NCI-H748 (cell line): ENCODE measurements at regions not wholly inside any gene's neighbourhood (a gene's known extent, or its start where the extent isn't known, plus 50 kb on each side); places are given as distances from the start of the nearest gene placed in this dataset.

ENCODE experiments used
- DNase-seq: peaks from one replicate; lab custom pipeline; 2025; ENCODE audit not compliant: unreplicated experiment; lab: John Stamatoyannopoulos, UW

- peak; percentile 29 for DNase-seq
Observed at GRCh38 chr6:93575495-93576267, 156.3 kb upstream of the EPHA7 start.

GRCh38 chr6:93574299-93574698, 154.9 kb upstream of the EPHA7 start:
- no peak for DNase-seq

GRCh38 chr6:93571346-93571745, 152.0 kb upstream of the EPHA7 start:
- no peak for DNase-seq

- DNase-seq: no peak
Observed at GRCh38 chr6:93568169-93568568, 148.8 kb upstream of the EPHA7 start.

GRCh38 chr6:93567164-93567563, 147.8 kb upstream of the EPHA7 start:
- DNase-seq: peak; percentile 4

- no peak for DNase-seq
Observed at GRCh38 chr6:93566285-93566684, 146.9 kb upstream of the EPHA7 start.

GRCh38 chr6:93562582-93562981, 143.2 kb upstream of the EPHA7 start:
- no peak for DNase-seq

GRCh38 chr6:93555292-93555691, 135.9 kb upstream of the EPHA7 start:
- no peak for DNase-seq

- no peak for DNase-seq
Observed at GRCh38 chr6:93554018-93554417, 134.7 kb upstream of the EPHA7 start.

- peak; percentile 42 for DNase-seq
Observed at GRCh38 chr6:93550551-93551276, 131.4 kb upstream of the EPHA7 start.

- DNase-seq: no peak
Observed at GRCh38 chr6:93549868-93550267, 130.5 kb upstream of the EPHA7 start.

- no peak for DNase-seq
Observed at GRCh38 chr6:93524671-93525451, 105.5 kb upstream of the EPHA7 start.

GRCh38 chr6:93523365-93523764, 104.0 kb upstream of the EPHA7 start:
- DNase-seq: no peak

- DNase-seq: no peak
Observed at GRCh38 chr6:93516441-93516840, 97.1 kb upstream of the EPHA7 start.

GRCh38 chr6:93515736-93516135, 96.4 kb upstream of the EPHA7 start:
- no peak for DNase-seq

- DNase-seq: no peak
Observed at GRCh38 chr6:93498713-93499112, 79.4 kb upstream of the EPHA7 start.

GRCh38 chr6:93496548-93496947, 77.2 kb upstream of the EPHA7 start:
- DNase-seq: no peak

GRCh38 chr6:93494057-93494456, 74.7 kb upstream of the EPHA7 start:
- DNase-seq: no peak

GRCh38 chr6:93474733-93475179, 55.4 kb upstream of the EPHA7 start:
- DNase-seq: no peak

GRCh38 chr6:93471281-93471680, 51.9 kb upstream of the EPHA7 start:
- DNase-seq: no peak
